DOHH2 (cell line): ENCODE measurements at regions not wholly inside any gene's neighbourhood (a gene's known extent, or its start where the extent isn't known, plus 50 kb on each side); places are given as distances from the start of the nearest gene placed in this dataset.

Experiments
- H3F3A ChIP-seq: fragments of 200-600 bp; sonication (generic), shearing (Covaris generic); 2 replicates; pipeline ENCODE4 v1.6.0; 2016; ENCODE audit warnings: antibody characterized with exemption, mild to moderate bottlenecking; ENCODE audit not compliant: control insufficient read depth, insufficient read depth
- H3K27ac ChIP-seq: fragments of 200-600 bp; sonication (generic); 2 replicates; pipeline ENCODE4 v1.5.1; 2014; ENCODE audit warnings: low read depth, mild to moderate bottlenecking, low read length, moderate library complexity
- H3K27me3 ChIP-seq: fragments of 200-600 bp; sonication (generic); 2 replicates; pipeline ENCODE4 v1.6.1; 2014; ENCODE audit warnings: mild to moderate bottlenecking, low read length, mixed read lengths; ENCODE audit not compliant: control insufficient read depth
- H3K36me3 ChIP-seq: fragments of 200-600 bp; sonication (generic); 2 replicates; pipeline ENCODE4 v1.6.1; 2014; ENCODE audit warnings: mild to moderate bottlenecking, low read length, moderate library complexity, mixed read lengths; ENCODE audit not compliant: control insufficient read depth
- H3K4me1 ChIP-seq: fragments of 200-600 bp; sonication (generic); 2 replicates; pipeline ENCODE4 v1.6.1; 2014; ENCODE audit warnings: mild to moderate bottlenecking, low read length, mixed read lengths; ENCODE audit not compliant: control insufficient read depth
- H3K4me2 ChIP-seq: fragments of 200-600 bp; sonication (generic); 2 replicates; pipeline ENCODE4 v1.6.0; 2014; ENCODE audit warnings: mild to moderate bottlenecking, low read length, moderate library complexity
- H3K4me3 ChIP-seq: fragments of 200-600 bp; sonication (generic); 2 replicates; pipeline ENCODE4 v1.5.1; 2014; ENCODE audit warnings: mild to moderate bottlenecking, low read length, mixed read lengths
- H3K79me2 ChIP-seq: fragments of 200-600 bp; sonication (generic); 2 replicates; pipeline ENCODE4 v1.6.1; 2014; ENCODE audit warnings: mild to moderate bottlenecking, low read length, mixed read lengths; ENCODE audit not compliant: control insufficient read depth
- H3K9me2 ChIP-seq: fragments of 200-600 bp; sonication (generic); replicated peaks from 2 replicates; pipeline ENCODE4 v1.6.1; 2014; ENCODE audit warnings: mild to moderate bottlenecking, low read length, mixed read lengths; ENCODE audit not compliant: control insufficient read depth
- H3K9me3 ChIP-seq: fragments of 200-600 bp; sonication (generic); 2 replicates; pipeline ENCODE4 v1.6.1; 2014; ENCODE audit warnings: antibody characterized with exemption, low read length, mixed read lengths; ENCODE audit not compliant: control insufficient read depth, insufficient read depth
- H4K20me1 ChIP-seq: fragments of 200-600 bp; sonication (generic); 2 replicates; pipeline ENCODE4 v1.6.0; 2014; ENCODE audit warnings: low read depth, mild to moderate bottlenecking, antibody characterized with exemption, low read length, moderate library complexity; ENCODE audit not compliant: control insufficient read depth, insufficient read depth
- CTCF ChIP-seq: fragments of 200-600 bp; sonication (generic); IDR thresholded peaks from one replicate; pipeline ENCODE4 v1.5.1; 2014; ENCODE audit warnings: antibody characterized with exemption, mild to moderate bottlenecking, low read depth, low read length; ENCODE audit not compliant: poor library complexity, severe bottlenecking
- EZH2phosphoT487 ChIP-seq: fragments of 200-600 bp; sonication (generic); IDR thresholded peaks from 2 replicates; pipeline ENCODE4 v1.6.1; 2017; ENCODE audit warnings: borderline replicate concordance, mild to moderate bottlenecking, antibody characterized with exemption, low read length, moderate library complexity, mixed read lengths

GRCh38 chr3:130825762-130826299 lies 68.1 kb upstream of the ATP2C1 start:
- Histone ChIP-seq H4K20me1 (no peaks in the 10 kb centered on the region), H3K4me3 (no peak overlapping the region), H3K27me3 (no peaks in the 10 kb centered on the region), H3K9me3 (no peaks in the 10 kb centered on the region), H3K27ac (no peak overlapping the region), H3K79me2 (no peaks in the 10 kb centered on the region), H3K9me2 (no peaks in the 10 kb centered on the region), H3K4me2 (no peak overlapping the region), H3K36me3 (no peaks in the 10 kb centered on the region), H3K4me1 (no peaks in the 10 kb centered on the region), H3F3A (no peaks in the 10 kb centered on the region)
- TF ChIP-seq EZH2phosphoT487, result no peak
- no peak for TF ChIP-seq CTCF

GRCh38 chr3:130826516-130827182 lies 67.2 kb upstream of the ATP2C1 start:
- H3K9me3 ChIP-seq, result no peaks in the 10 kb centered on the region
- H3K27ac ChIP-seq, result no peak overlapping the region
- no peaks in the 10 kb centered on the region for H3K27me3 ChIP-seq
- H3K4me1 ChIP-seq, result no peaks in the 10 kb centered on the region
- H3K4me2 ChIP-seq, result no peak overlapping the region
- H3F3A ChIP-seq, result no peaks in the 10 kb centered on the region
- H4K20me1 ChIP-seq, result no peaks in the 10 kb centered on the region
- H3K36me3 ChIP-seq, result no peaks in the 10 kb centered on the region
- H3K79me2 ChIP-seq, result no peaks in the 10 kb centered on the region
- TF ChIP-seq CTCF (no peak), EZH2phosphoT487 (no peak)
- H3K9me2 ChIP-seq, result no peaks in the 10 kb centered on the region
- H3K4me3 ChIP-seq, result no peak overlapping the region

GRCh38 chr3:130827486-130827885 lies 66.4 kb upstream of the ATP2C1 start:
- H3K9me3 ChIP-seq, result no peaks in the 10 kb centered on the region
- H3K27me3 ChIP-seq, result no peaks in the 10 kb centered on the region
- H3F3A ChIP-seq, result no peaks in the 10 kb centered on the region
- no peaks in the 10 kb centered on the region for H3K79me2 ChIP-seq
- H4K20me1 ChIP-seq, result no peaks in the 10 kb centered on the region
- no peak overlapping the region for H3K4me2 ChIP-seq
- TF ChIP-seq EZH2phosphoT487 (no peak), CTCF (no peak)
- no peak overlapping the region for H3K27ac ChIP-seq
- H3K4me3 ChIP-seq, result no peak overlapping the region
- no peaks in the 10 kb centered on the region for H3K4me1 ChIP-seq
- H3K36me3 ChIP-seq, result no peaks in the 10 kb centered on the region
- no peaks in the 10 kb centered on the region for H3K9me2 ChIP-seq
